ENCODE measurements at regions not wholly inside any gene's neighbourhood (a gene's known extent, or its start where the extent isn't known, plus 50 kb on each side); places are given as distances from the start of the nearest gene placed in this dataset.
"Not testable (repeated sequence)": the region's sequence is repeated elsewhere in the genome, so short reads cannot be mapped to it uniquely, and the experiment has no call there.

- peak; percentile 63 to 70 for DNase-seq
Measured at GRCh38 chr10:87416892-87417291, 59.3 kb downstream of the NUTM2D start.

- DNase-seq, result not testable (repeated sequence)
Measured at GRCh38 chr10:87422641-87423040, 65.1 kb downstream of the NUTM2D start.

GRCh38 chr10:87424697-87425373 lies 67.3 kb downstream of the NUTM2D start:
- not testable (repeated sequence) for DNase-seq

GRCh38 chr10:87433836-87434235 lies 70.9 kb upstream of the MINPP1 start:
- not testable (repeated sequence) for DNase-seq

- DNase-seq, result peak; percentile 37
Measured at GRCh38 chr10:87435295-87435826, 69.3 kb upstream of the MINPP1 start.

GRCh38 chr10:87436104-87436503 lies 68.6 kb upstream of the MINPP1 start:
- DNase-seq, result not testable (repeated sequence)

- DNase-seq, result not testable (repeated sequence)
Measured at GRCh38 chr10:87437450-87437849, 67.2 kb upstream of the MINPP1 start.

Measured in erythroblast (primary cell).